ENCODE measurements at regions not wholly inside any gene's neighbourhood (a gene's known extent, or its start where the extent isn't known, plus 50 kb on each side); places are given as distances from the start of the nearest gene placed in this dataset.

- Histone ChIP-seq H3K4me2 (ENCODE audit: insufficient read depth, low read length) (no peak overlapping the region), H4K20me1 (ENCODE audit: insufficient read depth, low read length) (no peaks in the 10 kb centered on the region), H3K27ac (ENCODE audit: low read length) (no peak overlapping the region), H3K4me3 (ENCODE audit: low read depth in 1 of 2, low read length in 2 of 2) (no peak overlapping the region), H3K9me3 (ENCODE audit: insufficient read depth, low read length, severe bottlenecking) (no peaks in the 10 kb centered on the region), H2AFZ (ENCODE audit: low read depth, low read length) (no peak overlapping the region), H3K27me3 (ENCODE audit: insufficient read depth, low read length, poor library complexity) (no peaks in the 10 kb centered on the region), H3K4me1 (ENCODE audit: insufficient read depth, low read length) (no peaks in the 10 kb centered on the region), H3K36me3 (ENCODE audit: insufficient read depth, low read length) (no peaks in the 10 kb centered on the region), H3K9ac (ENCODE audit: low read depth, low read length) (no peak overlapping the region), H3K79me2 (ENCODE audit: insufficient read depth, low read length) (no peaks in the 10 kb centered on the region)
- ATAC-seq (ENCODE audit: insufficient read depth, low read depth): no peak
- TF ChIP-seq EZH2 (IDR thresholded peaks at IDR 0.05; ENCODE audit: borderline replicate concordance, low read depth, low read length, severe bottlenecking) (no peak), CTCF (IDR thresholded peaks at IDR 0.05; ENCODE audit: borderline replicate concordance, extremely low read depth, low read length, poor library complexity, severe bottlenecking) (no peak)
- no peak for DNase-seq
These were observed 258.4 kb upstream of the SLC10A2 start for GRCh38 chr13:103324641-103325040.

- DNase-seq: no peak
- H3K9ac ChIP-seq (ENCODE audit: low read depth, low read length): no peak overlapping the region
- H3K27me3 ChIP-seq (ENCODE audit: insufficient read depth, low read length, poor library complexity): no peaks in the 10 kb centered on the region
- no peaks in the 10 kb centered on the region for H3K79me2 ChIP-seq (ENCODE audit: insufficient read depth, low read length)
- no peak overlapping the region for H3K4me2 ChIP-seq (ENCODE audit: insufficient read depth, low read length)
- no peak overlapping the region for H2AFZ ChIP-seq (ENCODE audit: low read depth, low read length)
- no peaks in the 10 kb centered on the region for H3K9me3 ChIP-seq (ENCODE audit: insufficient read depth, low read length, severe bottlenecking)
- H4K20me1 ChIP-seq (ENCODE audit: insufficient read depth, low read length): no peaks in the 10 kb centered on the region
- no peak for ATAC-seq (ENCODE audit: insufficient read depth, low read depth)
- TF ChIP-seq EZH2 (IDR thresholded peaks at IDR 0.05; ENCODE audit: borderline replicate concordance, low read depth, low read length, severe bottlenecking) (no peak), CTCF (IDR thresholded peaks at IDR 0.05; ENCODE audit: borderline replicate concordance, extremely low read depth, low read length, poor library complexity, severe bottlenecking) (no peak)
- no peaks in the 10 kb centered on the region for H3K4me1 ChIP-seq (ENCODE audit: insufficient read depth, low read length)
- no peak overlapping the region for H3K27ac ChIP-seq (ENCODE audit: low read length)
- H3K36me3 ChIP-seq (ENCODE audit: insufficient read depth, low read length): no peaks in the 10 kb centered on the region
- no peak overlapping the region for H3K4me3 ChIP-seq (ENCODE audit: low read depth in 1 of 2, low read length in 2 of 2)
These were observed 249.5 kb upstream of the SLC10A2 start for GRCh38 chr13:103315711-103316110.

GRCh38 chr13:103312467-103312866 is 246.2 kb upstream of the SLC10A2 start:
- no peak overlapping the region for H3K9ac ChIP-seq (ENCODE audit: low read depth, low read length)
- no peak for TF ChIP-seq CTCF (IDR thresholded peaks at IDR 0.05; ENCODE audit: borderline replicate concordance, extremely low read depth, low read length, poor library complexity, severe bottlenecking)
- no peak for TF ChIP-seq EZH2 (IDR thresholded peaks at IDR 0.05; ENCODE audit: borderline replicate concordance, low read depth, low read length, severe bottlenecking)
- no peak overlapping the region for H3K27ac ChIP-seq (ENCODE audit: low read length)
- H3K9me3 ChIP-seq (ENCODE audit: insufficient read depth, low read length, severe bottlenecking): no peaks in the 10 kb centered on the region
- H3K4me3 ChIP-seq (ENCODE audit: low read depth in 1 of 2, low read length in 2 of 2): no peak overlapping the region
- no peaks in the 10 kb centered on the region for H3K4me1 ChIP-seq (ENCODE audit: insufficient read depth, low read length)
- H3K79me2 ChIP-seq (ENCODE audit: insufficient read depth, low read length): no peaks in the 10 kb centered on the region
- ATAC-seq (ENCODE audit: insufficient read depth, low read depth) (no peak), DNase-seq (no peak)
- no peaks in the 10 kb centered on the region for H4K20me1 ChIP-seq (ENCODE audit: insufficient read depth, low read length)
- no peak overlapping the region for H2AFZ ChIP-seq (ENCODE audit: low read depth, low read length)
- H3K27me3 ChIP-seq (ENCODE audit: insufficient read depth, low read length, poor library complexity): no peaks in the 10 kb centered on the region
- no peak overlapping the region for H3K4me2 ChIP-seq (ENCODE audit: insufficient read depth, low read length)
- H3K36me3 ChIP-seq (ENCODE audit: insufficient read depth, low read length): no peaks in the 10 kb centered on the region

- no peak for ATAC-seq (ENCODE audit: insufficient read depth, low read depth)
- Histone ChIP-seq H3K9me3 (ENCODE audit: insufficient read depth, low read length, severe bottlenecking) (no peaks in the 10 kb centered on the region), H3K36me3 (ENCODE audit: insufficient read depth, low read length) (no peaks in the 10 kb centered on the region), H4K20me1 (ENCODE audit: insufficient read depth, low read length) (no peaks in the 10 kb centered on the region), H3K4me1 (ENCODE audit: insufficient read depth, low read length) (no peaks in the 10 kb centered on the region), H3K4me3 (ENCODE audit: low read depth in 1 of 2, low read length in 2 of 2) (no peak overlapping the region), H2AFZ (ENCODE audit: low read depth, low read length) (no peak overlapping the region), H3K9ac (ENCODE audit: low read depth, low read length) (no peak overlapping the region), H3K27me3 (ENCODE audit: insufficient read depth, low read length, poor library complexity) (no peaks in the 10 kb centered on the region), H3K4me2 (ENCODE audit: insufficient read depth, low read length) (no peak overlapping the region), H3K27ac (ENCODE audit: low read length) (no peak overlapping the region), H3K79me2 (ENCODE audit: insufficient read depth, low read length) (no peaks in the 10 kb centered on the region)
- no peak for DNase-seq
- no peak for TF ChIP-seq EZH2 (IDR thresholded peaks at IDR 0.05; ENCODE audit: borderline replicate concordance, low read depth, low read length, severe bottlenecking)
- TF ChIP-seq CTCF (IDR thresholded peaks at IDR 0.05; ENCODE audit: borderline replicate concordance, extremely low read depth, low read length, poor library complexity, severe bottlenecking): no peak
These were observed 242.4 kb upstream of the SLC10A2 start for GRCh38 chr13:103308667-103309066.
